Motor neuron (in vitro differentiated cells): ENCODE measurements at regions not wholly inside any gene's neighbourhood (a gene's known extent, or its start where the extent isn't known, plus 50 kb on each side); places are given as distances from the start of the nearest gene placed in this dataset.
"Not testable (repeated sequence)": the region's sequence is repeated elsewhere in the genome, so short reads cannot be mapped to it uniquely, and the experiment has no call there.

ENCODE experiments used
- ATAC-seq, 8 experiments: fragments of 200-7000 bp; cut with Tn5 transposase; replicated peaks in 6 of 8; 2 replicates each; pipeline ENCODE4 v1.8.0; 2021; ENCODE audit warnings: mild to moderate bottlenecking in 8 of 8, moderate library complexity in 8 of 8
- H3K27ac ChIP-seq, 2 donors: fragments of 250-450 bp; sonication (Bioruptor Pico); 2 replicates each; pipeline ENCODE4 v1.9.0; 2021; ENCODE audit warnings: antibody characterized with exemption in 2 of 2, mild to moderate bottlenecking in 2 of 2, moderate library complexity in 1 of 2
- H3K4me1 ChIP-seq, 2 donors: fragments of 250-450 bp; sonication (Bioruptor Pico); replicated peaks in 1 of 2; 2 replicates each; pipeline ENCODE4 v1.6.1; 2021; ENCODE audit warnings: antibody characterized with exemption in 2 of 2, mild to moderate bottlenecking in 2 of 2, moderate library complexity in 1 of 2
- H3K4me3 ChIP-seq, 5 donors: fragments of 250-450 bp; sonication (Bioruptor Pico); 2 replicates each; pipeline ENCODE4 v1.9.0; 2021; ENCODE audit warnings: antibody characterized with exemption in 5 of 5, mild to moderate bottlenecking in 5 of 5, moderate library complexity in 4 of 5
- WGBS, 10 experiments: fragments of 450-650 bp; shearing (Covaris generic); methylation state at CpG; one replicate each; pipeline ENCODE4 v1.0.0; 2022; 5-methylcytosine and 5-hydroxymethylcytosine counted together
- in situ Hi-C, 9 experiments: fragments of 400-800 bp; cut with MboI; loops; one replicate each; pipeline ENCODE4 v1.15.0; 2021; ENCODE audit warnings: low sequenced_read_pairs in 9 of 9, low pct_unique_long_range_greater_than_20kb in 2 of 9; ENCODE audit not compliant: unreplicated experiment in 9 of 9

DNA sequence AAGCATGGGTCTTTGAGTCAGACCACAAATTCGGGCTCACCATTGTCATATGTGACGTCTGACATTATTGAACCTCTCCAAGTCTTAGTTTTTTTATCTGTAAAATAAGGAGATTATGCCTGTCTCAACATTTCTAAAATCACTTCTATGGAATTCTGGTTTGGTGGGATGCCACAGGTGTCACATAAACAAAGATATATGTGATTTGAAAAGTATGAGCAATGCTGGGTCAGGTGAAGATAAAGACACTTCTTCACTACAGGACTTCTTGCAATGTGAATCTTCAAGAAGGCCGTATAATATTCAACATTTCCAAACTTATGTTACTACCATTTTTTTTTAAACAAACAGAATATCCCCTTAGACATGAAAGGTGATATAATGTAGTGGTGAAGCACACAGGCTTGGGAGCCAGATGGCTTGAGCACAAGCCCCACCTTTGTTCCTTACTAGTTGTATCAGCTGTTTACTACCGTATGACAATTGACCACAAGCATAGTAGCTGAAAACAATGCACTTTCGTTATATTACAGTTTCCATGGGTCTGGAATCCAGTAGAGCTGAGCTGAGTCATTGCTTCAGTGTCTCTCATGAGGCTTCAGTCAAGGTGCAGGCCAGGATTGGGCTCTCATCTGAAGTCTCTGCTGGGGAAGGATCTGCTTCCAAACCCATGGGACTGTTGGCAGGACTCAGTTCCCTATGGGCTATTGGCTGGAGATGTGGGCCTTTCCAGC, 87.7 kb downstream of the UTP18 start:
- H3K27ac ChIP-seq: no peak overlapping the region
- no peak overlapping the region for H3K4me3 ChIP-seq
- 37 to 100% (median 87%) methylated on average over 1 to 5 of the region's 5 CpGs for WGBS, 10 experiments
- H3K4me1 ChIP-seq: peaks cover 5 to 9% of the 10 kb centered on the region in 2 donors
- in situ Hi-C loops: no loop called here
- ATAC-seq: peak in 1 of 8 experiments; percentile 21

DNA sequence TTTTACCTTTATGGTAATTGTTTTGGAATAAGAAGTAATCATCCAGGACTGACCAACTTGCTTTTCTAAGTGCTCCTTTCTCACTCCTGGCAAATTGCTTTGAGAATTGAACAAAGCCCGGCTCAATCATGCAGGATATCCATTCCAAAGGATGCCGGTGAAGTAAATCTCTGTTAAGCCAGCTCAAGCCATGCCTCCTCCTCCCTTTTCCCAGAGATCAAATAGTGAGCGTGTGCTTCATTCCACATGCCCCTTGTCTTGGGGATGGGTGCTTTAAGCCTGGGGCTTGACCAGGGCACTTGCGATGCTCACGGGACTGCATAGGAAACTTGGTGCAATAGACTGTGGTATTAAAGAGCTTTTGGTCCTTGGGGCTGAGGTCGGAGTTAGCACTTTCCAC, 90.7 kb downstream of the UTP18 start:
- in situ Hi-C loops: loop anchor here in 1 of 9 experiments (25.0 kb wide), 1 partner anchor 761 kb away; no protein-coding TSS in a partner anchor

DNA sequence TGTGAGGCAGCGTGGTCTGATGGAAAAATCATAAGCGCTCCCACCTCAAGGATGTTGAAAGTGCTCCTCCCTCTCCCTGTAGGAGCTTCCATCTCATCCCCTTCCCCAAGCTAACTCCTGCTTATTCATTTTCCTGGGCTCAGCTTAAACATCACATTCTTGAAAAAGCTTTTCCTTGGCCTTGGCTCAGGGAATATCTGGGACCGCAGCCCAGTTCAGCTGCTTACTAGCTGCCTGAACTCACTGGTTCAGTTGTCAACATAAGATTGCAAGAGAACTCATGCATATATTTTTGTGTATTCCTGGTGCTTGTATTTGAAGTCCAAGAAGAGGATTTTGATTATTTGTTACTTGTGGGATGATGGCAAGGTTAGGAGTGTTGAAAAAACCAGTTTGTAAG, 91.5 kb downstream of the UTP18 start:
- Histone ChIP-seq H3K4me3 (no peak overlapping the region), H3K27ac (no peak overlapping the region), H3K4me1 (no peaks in the 10 kb centered on the region)
- 35 to 100% (median 68%) methylated on average over 1 to 3 of the region's 3 CpGs; no CpG with 5 or more reads in 4 of the 10 experiments for WGBS, 10 experiments
- ATAC-seq: no peak
- in situ Hi-C loops: loop anchor here in 1 of 9 experiments (25.0 kb wide), 1 partner anchor 760 kb away; no protein-coding TSS in a partner anchor

More for the DNA sequence above, 90.7 kb downstream of the UTP18 start:
- no peak for ATAC-seq
- 17 to 100% (median 71%) methylated on average over 1 to 4 of the region's 6 CpGs; no CpG with 5 or more reads in 2 of the 10 experiments for WGBS, 10 experiments
- Histone ChIP-seq H3K4me1 (peaks cover 5 to 6% of the 10 kb centered on the region in 2 donors), H3K4me3 (no peak overlapping the region), H3K27ac (no peak overlapping the region)

DNA sequence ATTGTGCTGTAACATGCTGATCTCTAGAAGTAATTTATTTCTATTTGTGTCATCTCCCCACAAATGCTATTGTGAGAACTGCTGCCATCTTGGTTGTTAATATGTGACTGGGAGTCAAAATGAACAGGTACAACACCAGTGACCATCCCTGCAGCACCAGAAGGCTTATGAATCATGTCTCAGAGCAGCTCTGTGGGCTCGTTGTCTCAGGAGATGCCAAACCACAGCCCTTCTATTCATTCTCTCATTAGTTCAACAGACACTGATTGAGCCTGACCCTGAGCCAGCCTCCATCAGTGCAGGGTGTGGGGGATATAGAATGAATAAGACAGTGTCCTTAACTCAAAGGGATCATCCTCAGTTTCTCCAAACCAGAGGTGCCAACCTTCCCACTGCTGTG, 92.5 kb downstream of the UTP18 start:
- in situ Hi-C loops: loop anchor here in 1 of 9 experiments (25.0 kb wide), 1 partner anchor 760 kb away; no protein-coding TSS in a partner anchor
- H3K4me3 ChIP-seq: no peak overlapping the region
- 33 to 100% (median 72%) methylated on average over 1 of the region's 1 CpG; no CpG with 5 or more reads in 6 of the 10 experiments for WGBS, 10 experiments
- H3K27ac ChIP-seq: no peak overlapping the region
- no peaks in the 10 kb centered on the region for H3K4me1 ChIP-seq
- no peak for ATAC-seq

DNA sequence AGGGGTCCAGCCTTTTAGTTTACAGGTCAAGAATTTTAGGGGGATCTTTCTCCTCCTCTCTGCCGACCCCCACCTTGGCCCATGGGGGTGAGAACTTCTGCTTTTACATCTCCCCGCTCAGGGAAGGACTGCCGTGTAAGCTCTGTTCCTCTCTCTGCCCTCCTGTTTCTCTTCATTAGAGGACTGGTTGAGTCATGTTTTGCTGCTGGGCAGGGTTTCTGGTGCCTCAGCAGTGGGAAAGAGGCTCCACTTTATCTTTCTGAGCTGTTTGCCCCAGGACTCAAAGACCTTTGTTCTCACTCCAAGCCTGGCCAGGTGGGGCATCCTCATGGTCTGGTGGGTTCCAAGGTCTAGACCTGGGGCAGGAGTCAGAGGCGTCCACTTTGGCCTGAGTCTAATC, 93.0 kb downstream of the UTP18 start:
- Histone ChIP-seq H3K4me3 (no peak overlapping the region), H3K27ac (no peak overlapping the region), H3K4me1 (no peaks in the 10 kb centered on the region)
- WGBS, 10 experiments: 17 to 100% (median 80%) methylated on average over 1 to 4 of the region's 4 CpGs; no CpG with 5 or more reads in 2 of the 10 experiments
- in situ Hi-C loops: loop anchor here in 1 of 9 experiments (25.0 kb wide), 1 partner anchor 759 kb away; no protein-coding TSS in a partner anchor
- no peak for ATAC-seq

DNA sequence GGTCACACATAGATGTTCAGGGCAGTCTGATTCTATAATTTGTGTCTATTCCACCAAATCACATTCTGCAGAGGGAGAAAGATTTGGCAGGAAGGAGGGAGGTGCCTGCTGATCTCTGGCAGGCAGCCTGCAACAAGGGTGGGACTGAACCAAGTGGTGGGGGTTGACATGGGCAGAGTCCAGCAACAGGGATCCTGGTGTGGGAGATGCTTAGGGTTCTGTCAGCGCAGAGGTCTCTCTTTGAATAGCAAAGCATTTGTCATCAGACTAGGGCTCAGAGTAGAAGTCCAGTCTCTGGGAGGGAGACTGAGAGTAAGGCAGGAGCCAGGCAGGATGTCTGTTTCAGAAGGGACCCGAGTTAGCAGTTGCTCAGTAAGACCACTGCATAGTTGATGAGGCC, 94.6 kb downstream of the UTP18 start:
- no peak overlapping the region for H3K4me3 ChIP-seq
- H3K4me1 ChIP-seq: no peaks in the 10 kb centered on the region
- in situ Hi-C loops: loop anchor here in 1 of 9 experiments (25.0 kb wide), 1 partner anchor 757 kb away; no protein-coding TSS in a partner anchor
- no peak overlapping the region for H3K27ac ChIP-seq
- ATAC-seq: peak in 5 of 8 experiments; percentile 9 to 46 (median 32)
- WGBS, 10 experiments: 17% methylated on average over 1 of the region's 2 CpGs; no CpG with 5 or more reads in 9 of the 10 experiments

DNA sequence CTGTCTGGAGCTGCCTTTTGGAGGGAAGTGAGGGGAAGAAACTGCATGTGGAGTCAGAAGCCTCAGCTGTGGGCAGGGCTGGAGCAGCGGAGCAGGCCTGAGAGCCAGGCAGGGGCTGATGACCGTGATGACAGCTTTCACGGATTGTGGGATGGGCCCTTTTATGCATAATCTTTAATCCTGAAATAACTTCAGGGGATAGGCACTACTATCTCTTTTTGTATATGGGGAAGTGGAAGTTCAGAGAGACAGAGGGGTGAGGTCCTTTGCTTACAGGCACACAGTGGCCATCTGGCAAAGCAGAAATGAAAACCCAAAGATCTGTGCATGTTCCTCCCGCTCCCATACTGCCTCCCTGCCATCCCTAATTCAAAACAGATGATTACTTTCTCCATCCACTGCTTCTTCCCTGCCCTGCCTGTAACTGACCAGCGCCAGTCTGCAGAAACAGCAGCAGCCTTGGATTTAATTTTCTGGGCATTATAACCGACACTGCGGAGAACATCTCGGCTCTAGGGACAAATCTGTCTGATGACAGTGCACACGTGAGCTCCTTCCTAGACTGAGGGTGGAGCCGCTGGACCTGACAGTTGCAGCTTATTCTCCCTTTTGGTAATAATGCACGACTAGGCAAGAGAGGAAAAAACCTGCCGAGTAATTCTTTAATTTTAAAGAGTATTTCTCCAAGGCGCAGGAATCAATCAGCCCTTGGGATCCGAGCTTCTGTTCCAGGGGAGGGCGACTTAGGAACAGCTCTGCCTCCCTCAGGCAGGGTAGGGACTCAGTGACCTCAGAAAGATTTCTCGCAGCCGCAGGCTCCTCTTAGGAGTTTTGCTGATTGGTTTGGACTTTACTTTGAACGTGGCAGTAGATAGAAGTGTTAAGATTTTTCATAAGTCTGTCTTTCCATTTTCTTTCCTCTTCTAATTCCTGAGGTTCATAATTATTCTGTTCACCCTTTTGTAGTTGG, 95.4 kb downstream of the UTP18 start:
- Histone ChIP-seq H3K4me3 (no peak overlapping the region), H3K4me1 (no peaks in the 10 kb centered on the region), H3K27ac (no peak overlapping the region)
- in situ Hi-C loops: loop anchor here in 1 of 9 experiments (25.0 kb wide), 1 partner anchor 757 kb away; no protein-coding TSS in a partner anchor
- 0 to 74% (median 34%) methylated on average over 2 to 13 of the region's 18 CpGs; no CpG with 5 or more reads in 2 of the 10 experiments for WGBS, 10 experiments
- peak; percentile 44 to 94 (median 88) for ATAC-seq

DNA sequence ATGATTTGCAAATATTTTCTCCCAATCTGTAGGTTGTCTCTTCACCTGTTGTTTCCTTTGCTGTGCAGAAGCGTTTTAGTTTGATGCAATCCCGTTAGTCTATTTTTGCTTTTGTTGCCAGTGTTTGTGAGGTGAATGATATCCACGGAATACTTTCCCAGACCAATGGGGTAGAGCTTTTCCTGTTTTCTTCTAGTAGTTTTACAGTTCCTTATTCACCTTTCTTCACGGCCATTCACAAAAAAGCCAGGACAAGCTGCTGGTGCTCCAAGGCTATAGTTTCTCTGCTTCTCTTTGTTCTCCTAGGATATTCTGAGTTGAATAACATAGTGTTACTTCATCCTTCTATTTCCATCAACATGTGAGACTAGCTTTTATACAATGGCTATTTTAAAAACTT, 98.7 kb downstream of the UTP18 start:
- H3K4me3 ChIP-seq: no peak overlapping the region
- no peak overlapping the region for H3K27ac ChIP-seq
- peaks cover 0 to 7% of the 10 kb centered on the region in 2 donors for H3K4me1 ChIP-seq
- in situ Hi-C loops: loop anchor here in 1 of 9 experiments (25.0 kb wide), 1 partner anchor 753 kb away; no protein-coding TSS in a partner anchor
- 50 to 97% (median 83%) methylated on average over 1 to 4 of the region's 4 CpGs; no CpG with 5 or more reads in 1 of the 10 experiments for WGBS, 10 experiments
- no peak for ATAC-seq

DNA sequence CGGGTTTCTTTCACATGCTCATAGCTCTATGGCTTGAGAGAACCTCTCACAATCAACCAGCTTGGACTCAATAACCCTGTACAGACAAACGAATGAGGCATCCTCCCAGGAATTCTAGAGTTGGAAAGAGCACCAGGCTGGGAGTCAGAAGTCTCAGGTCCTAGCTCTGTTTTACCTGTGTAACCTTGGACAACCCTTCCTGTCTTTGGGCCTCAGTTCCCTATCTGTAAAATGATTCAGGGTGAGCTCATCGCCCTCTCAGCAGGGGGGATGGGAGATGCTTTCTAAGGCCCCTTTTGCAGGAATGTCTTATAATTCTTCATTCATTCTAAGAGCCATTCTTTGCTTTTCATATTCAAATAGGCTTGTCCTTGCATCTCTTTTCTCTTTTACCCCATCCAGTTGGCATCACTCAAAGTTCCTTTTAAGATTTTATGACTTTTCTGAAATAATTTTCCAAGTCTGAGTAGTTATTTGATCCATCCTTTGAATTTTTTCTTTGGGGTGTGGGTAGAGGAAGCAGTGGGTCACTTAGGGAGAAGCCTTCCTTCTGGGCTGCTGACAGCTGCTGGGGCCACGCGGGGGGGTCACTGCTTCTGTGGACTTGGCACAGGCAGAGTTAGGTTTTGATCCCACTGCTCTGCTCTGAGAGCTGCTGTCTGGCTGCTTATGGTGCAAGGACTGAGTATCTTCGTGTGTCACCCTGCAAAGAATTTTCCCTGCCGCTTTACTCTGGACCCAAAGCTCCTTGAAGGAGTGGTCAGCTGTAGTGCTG, 102.7 kb downstream of the UTP18 start:
- in situ Hi-C loops: loop anchor here in 1 of 9 experiments (25.0 kb wide), 1 partner anchor 749 kb away; no protein-coding TSS in a partner anchor
- ATAC-seq: peak in 3 of 8 experiments; percentile 24 to 40 (median 28)
- 6 to 43% (median 25%) methylated on average over 1 to 6 of the region's 7 CpGs; no CpG with 5 or more reads in 2 of the 10 experiments for WGBS, 10 experiments
- no peak overlapping the region for H3K27ac ChIP-seq
- no peak overlapping the region for H3K4me3 ChIP-seq
- peaks cover 0 to 7% of the 10 kb centered on the region in 2 donors for H3K4me1 ChIP-seq

DNA sequence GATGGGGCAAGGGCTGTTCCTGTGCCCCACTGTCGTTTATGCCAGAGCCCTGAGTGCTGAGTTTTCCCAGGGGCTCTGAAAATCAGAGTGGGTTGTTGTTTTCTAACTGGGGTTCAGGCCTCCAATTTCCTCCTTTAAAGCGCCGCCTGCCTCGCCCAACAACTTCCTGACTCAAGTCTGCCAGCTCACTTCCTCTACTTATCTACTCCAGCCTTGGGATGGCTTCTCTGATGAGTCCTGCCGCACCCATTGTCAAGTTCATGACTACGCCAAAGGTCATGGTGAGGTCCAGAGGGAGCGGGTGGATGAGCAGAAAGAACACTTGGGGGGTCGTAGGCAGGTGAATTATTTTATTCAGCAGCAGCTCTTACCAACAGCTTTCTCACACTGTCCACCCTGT, 104.7 kb downstream of the UTP18 start:
- 52 to 100% (median 85%) methylated on average over 1 to 8 of the region's 8 CpGs; no CpG with 5 or more reads in 2 of the 10 experiments for WGBS, 10 experiments
- in situ Hi-C loops: loop anchor here in 1 of 9 experiments (25.0 kb wide), 1 partner anchor 747 kb away; no protein-coding TSS in a partner anchor
- no peak overlapping the region for H3K4me3 ChIP-seq
- no peak overlapping the region for H3K27ac ChIP-seq
- peaks cover 0 to 7% of the 10 kb centered on the region in 2 donors for H3K4me1 ChIP-seq
- no peak for ATAC-seq

DNA sequence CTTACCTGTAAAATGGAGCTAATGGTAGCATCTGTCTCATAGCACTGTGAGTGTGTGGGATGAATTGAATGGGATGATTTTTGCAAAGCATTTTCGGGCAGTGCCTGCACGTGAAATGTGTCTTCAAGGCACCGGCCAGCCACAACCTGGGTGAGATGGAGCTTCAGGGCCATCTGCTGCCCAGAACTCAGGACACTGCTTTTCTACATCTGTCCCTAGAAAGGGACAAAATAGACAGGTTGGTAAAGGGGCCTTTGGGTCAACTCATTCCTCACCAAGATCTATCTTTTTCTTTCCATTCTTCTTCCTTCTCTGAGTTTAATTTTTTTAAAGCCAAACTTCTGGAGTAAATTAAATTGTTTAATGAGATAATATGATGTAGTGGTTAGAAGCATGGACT, 106.5 kb downstream of the UTP18 start:
- peaks cover under 1 to 7% of the 10 kb centered on the region in 2 donors for H3K4me1 ChIP-seq
- in situ Hi-C loops: loop anchor here in 1 of 9 experiments (25.0 kb wide), 1 partner anchor 745 kb away; no protein-coding TSS in a partner anchor
- no peak overlapping the region for H3K27ac ChIP-seq
- no peak for ATAC-seq
- WGBS, 10 experiments: 7 to 100% (median 83%) methylated on average over 1 to 3 of the region's 3 CpGs; no CpG with 5 or more reads in 3 of the 10 experiments
- no peak overlapping the region for H3K4me3 ChIP-seq

DNA sequence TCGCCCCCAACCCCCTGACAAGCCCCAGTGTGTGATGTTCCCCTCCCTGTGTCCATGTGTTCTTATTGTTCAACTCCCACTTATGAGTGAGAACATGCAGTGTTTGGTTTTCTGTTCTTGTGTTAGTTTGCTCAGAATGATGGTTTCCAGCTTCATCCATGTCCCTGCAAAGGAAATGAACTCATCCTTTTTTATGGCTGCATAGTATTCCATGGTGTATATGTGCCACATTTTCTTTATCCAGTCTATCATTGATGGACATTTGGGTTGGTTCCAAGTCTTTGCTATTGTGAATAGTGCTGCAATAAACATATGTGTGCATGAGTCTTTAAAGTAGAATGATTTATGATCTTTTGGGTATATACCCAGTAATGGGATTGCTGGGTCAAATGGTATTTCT, 107.5 kb downstream of the UTP18 start:
- in situ Hi-C loops: loop anchor here in 1 of 9 experiments (25.0 kb wide), 1 partner anchor 744 kb away; no protein-coding TSS in a partner anchor
- peaks cover 6 to 11% of the 10 kb centered on the region in 2 donors for H3K4me1 ChIP-seq
- not testable (repeated sequence) for H3K27ac ChIP-seq, H3K4me3 ChIP-seq, ATAC-seq
- no CpG with 5 or more reads among the region's 1 CpG for WGBS, 10 experiments
